Mesendoderm (in vitro differentiated cells): ENCODE measurements at regions not wholly inside any gene's neighbourhood (a gene's known extent, or its start where the extent isn't known, plus 50 kb on each side); places are given as distances from the start of the nearest gene placed in this dataset.

Source experiments
- DNase-seq: peaks from one replicate; pipeline ENCODE4 v3.0.0; 2013
- H2AK5ac ChIP-seq: 2 replicates; pipeline ENCODE4 v1.6.1; 2013; ENCODE audit warnings: low read length, inconsistent platforms
- H2BK120ac ChIP-seq: 2 replicates; pipeline ENCODE4 v1.6.1; 2013; ENCODE audit warnings: low read depth, mild to moderate bottlenecking, low read length, moderate library complexity, mixed read lengths
- H2BK15ac ChIP-seq: replicated peaks from 2 replicates; pipeline ENCODE4 v1.6.1; 2013; ENCODE audit warnings: low read depth, mild to moderate bottlenecking, moderate library complexity
- H2BK5ac ChIP-seq: 2 replicates; pipeline ENCODE4 v1.6.1; 2013; ENCODE audit warnings: low read length, inconsistent platforms
- H3K18ac ChIP-seq: 2 replicates; pipeline ENCODE4 v1.6.1; 2013; ENCODE audit warnings: mild to moderate bottlenecking, low read length, mixed read lengths
- H3K23ac ChIP-seq: one replicate; pipeline ENCODE4 v1.6.1; 2013; ENCODE audit warnings: low read length
- H3K27ac ChIP-seq: 2 replicates; pipeline ENCODE4 v1.5.1; 2013; ENCODE audit warnings: low read depth, mild to moderate bottlenecking, inconsistent platforms, low read length, moderate library complexity
- H3K27me3 ChIP-seq: 2 replicates; pipeline ENCODE4 v1.6.1; 2013; ENCODE audit warnings: low read length, control low read depth, mild to moderate bottlenecking, inconsistent platforms; ENCODE audit not compliant: insufficient read depth, poor library complexity
- H3K36me3 ChIP-seq: 2 replicates; pipeline ENCODE4 v1.6.1; 2013; ENCODE audit warnings: low read length, inconsistent platforms; ENCODE audit not compliant: control insufficient read depth, insufficient read depth
- H3K4ac ChIP-seq: one replicate; pipeline ENCODE4 v1.6.1; 2013; ENCODE audit warnings: low read depth, mild to moderate bottlenecking, low read length, moderate library complexity
- H3K4me1 ChIP-seq: 2 replicates; pipeline ENCODE4 v1.6.1; 2013; ENCODE audit warnings: low read depth, low read length, inconsistent platforms; ENCODE audit not compliant: control insufficient read depth
- H3K4me2 ChIP-seq: 2 replicates; pipeline ENCODE4 v1.6.1; 2013; ENCODE audit warnings: low read length
- H3K4me3 ChIP-seq: 2 replicates; pipeline ENCODE4 v1.5.1; 2013; ENCODE audit warnings: mild to moderate bottlenecking, low read length
- H3K56ac ChIP-seq: one replicate; pipeline ENCODE4 v1.6.1; 2013; ENCODE audit warnings: low read length
- H3K79me1 ChIP-seq: 2 replicates; pipeline ENCODE4 v1.6.1; 2013; ENCODE audit warnings: low read length, inconsistent platforms
- H3K79me2 ChIP-seq: 2 replicates; pipeline ENCODE4 v1.6.1; 2013; ENCODE audit warnings: mild to moderate bottlenecking, low read length; ENCODE audit not compliant: control insufficient read depth, insufficient read depth
- H3K9ac ChIP-seq: 2 replicates; pipeline ENCODE4 v1.6.1; 2013; ENCODE audit warnings: low read length, inconsistent platforms
- H4K5ac ChIP-seq: one replicate; pipeline ENCODE4 v1.6.1; 2013; ENCODE audit warnings: low read length
- H4K8ac ChIP-seq: one replicate; pipeline ENCODE4 v1.6.1; 2013; ENCODE audit warnings: low read depth, mild to moderate bottlenecking, control low read depth, low read length, moderate library complexity
- WGBS: extraction: QIAGEN DNeasy Blood & Tissue Kit; methylation state at CpG from one replicate; pipeline ENCODE4 v1.1.7; 2013; ENCODE audit warnings: low lambda C conversion rate, missing lambda C conversion rate; ENCODE audit not compliant: insufficient coverage; ENCODE audit errors: extremely low coverage; 5-methylcytosine and 5-hydroxymethylcytosine counted together

GRCh38 chr21:35149698-35150097 lies 100.6 kb upstream of the RUNX1 start:
- H3K36me3 ChIP-seq: no peaks in the 10 kb centered on the region
- H3K23ac ChIP-seq: no peak overlapping the region
- no peaks in the 10 kb centered on the region for H3K79me2 ChIP-seq
- no peaks in the 10 kb centered on the region for H3K27me3 ChIP-seq
- DNase-seq: no peak
- no peak overlapping the region for H3K56ac ChIP-seq
- H3K79me1 ChIP-seq: no peaks in the 10 kb centered on the region
- H2BK120ac ChIP-seq: no peak overlapping the region
- H3K4me3 ChIP-seq: no peak overlapping the region
- no peak overlapping the region for H3K4ac ChIP-seq
- no peak overlapping the region for H2BK5ac ChIP-seq
- no peak overlapping the region for H3K27ac ChIP-seq
- no CpG with 5 or more reads among the region's 3 CpGs for WGBS
- H3K4me1 ChIP-seq: no peaks in the 10 kb centered on the region
- H2AK5ac ChIP-seq: no peak overlapping the region
- no peak overlapping the region for H2BK15ac ChIP-seq
- H4K5ac ChIP-seq: no peak overlapping the region
- H3K4me2 ChIP-seq: no peak overlapping the region
- H3K9ac ChIP-seq: no peak overlapping the region
- no peak overlapping the region for H3K18ac ChIP-seq
- no peak overlapping the region for H4K8ac ChIP-seq

- no peak overlapping the region for H3K4me2 ChIP-seq
- no peak overlapping the region for H2BK5ac ChIP-seq
- H3K18ac ChIP-seq: no peak overlapping the region
- H3K9ac ChIP-seq: no peak overlapping the region
- no peak overlapping the region for H3K27ac ChIP-seq
- H2BK120ac ChIP-seq: no peak overlapping the region
- no peak overlapping the region for H3K23ac ChIP-seq
- peak; percentile 15 for DNase-seq
- H3K36me3 ChIP-seq: no peaks in the 10 kb centered on the region
- no peaks in the 10 kb centered on the region for H3K79me1 ChIP-seq
- H4K5ac ChIP-seq: no peak overlapping the region
- H3K79me2 ChIP-seq: no peaks in the 10 kb centered on the region
- H3K4ac ChIP-seq: no peak overlapping the region
- H2AK5ac ChIP-seq: no peak overlapping the region
- H4K8ac ChIP-seq: no peak overlapping the region
- no CpG with 5 or more reads among the region's 4 CpGs for WGBS
- H2BK15ac ChIP-seq: no peak overlapping the region
- H3K56ac ChIP-seq: no peak overlapping the region
- no peaks in the 10 kb centered on the region for H3K4me1 ChIP-seq
- H3K4me3 ChIP-seq: no peak overlapping the region
- H3K27me3 ChIP-seq: no peaks in the 10 kb centered on the region
Observed at GRCh38 chr21:35147439-35147838, 98.3 kb upstream of the RUNX1 start.

DNA sequence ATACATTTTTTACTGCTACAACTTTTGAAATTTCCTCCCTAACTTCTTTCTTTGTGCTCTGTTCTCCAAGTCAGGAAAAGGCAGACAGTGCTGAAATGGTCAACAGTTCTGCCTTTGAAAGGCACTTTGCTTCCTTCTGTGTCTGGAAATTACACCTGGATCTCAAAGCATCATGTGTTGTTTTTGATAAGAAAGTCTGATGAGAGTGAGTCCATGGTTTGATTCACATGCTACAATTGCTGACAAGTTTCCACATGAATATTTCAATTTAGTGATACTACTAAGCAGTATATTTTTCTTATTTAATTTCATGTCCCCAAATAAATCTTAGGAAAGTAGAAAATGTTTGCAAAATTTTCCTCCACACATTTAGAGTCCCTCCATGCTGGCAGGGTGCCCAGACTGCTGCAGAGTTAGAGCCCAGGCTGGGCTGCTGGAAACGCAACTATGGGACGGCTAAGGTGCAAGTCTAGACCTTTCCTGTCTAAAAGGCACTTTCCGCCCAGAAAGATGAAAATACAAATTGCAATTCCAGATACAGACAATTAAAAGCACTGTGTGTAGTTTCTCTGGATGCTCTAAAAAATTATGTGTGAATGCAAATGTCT lies 96.6 kb upstream of the RUNX1 start:
- DNase-seq: no peak
- Histone ChIP-seq H3K18ac (no peak overlapping the region), H3K79me1 (no peaks in the 10 kb centered on the region), H2BK15ac (no peak overlapping the region), H3K27me3 (no peaks in the 10 kb centered on the region), H3K4me2 (no peak overlapping the region), H3K4ac (no peak overlapping the region), H4K5ac (no peak overlapping the region), H4K8ac (no peak overlapping the region), H3K27ac (no peak overlapping the region), H3K56ac (no peak overlapping the region), H3K9ac (no peak overlapping the region), H3K36me3 (no peaks in the 10 kb centered on the region), H3K23ac (no peak overlapping the region), H2BK120ac (no peak overlapping the region), H3K4me1 (no peaks in the 10 kb centered on the region), H3K79me2 (no peaks in the 10 kb centered on the region), H3K4me3 (no peak overlapping the region), H2BK5ac (no peak overlapping the region), H2AK5ac (no peak overlapping the region)
- WGBS: no CpG with 5 or more reads among the region's 3 CpGs

- Histone ChIP-seq H3K4me1 (no peaks in the 10 kb centered on the region), H3K56ac (no peak overlapping the region), H3K79me2 (no peaks in the 10 kb centered on the region), H3K79me1 (no peaks in the 10 kb centered on the region), H3K4me3 (no peak overlapping the region), H4K5ac (no peak overlapping the region), H3K4ac (no peak overlapping the region), H2BK15ac (no peak overlapping the region), H3K27ac (no peak overlapping the region), H3K9ac (no peak overlapping the region), H3K36me3 (no peaks in the 10 kb centered on the region), H3K23ac (no peak overlapping the region), H3K18ac (no peak overlapping the region), H3K4me2 (no peak overlapping the region), H2BK120ac (no peak overlapping the region), H2BK5ac (no peak overlapping the region), H2AK5ac (no peak overlapping the region), H4K8ac (no peak overlapping the region), H3K27me3 (no peaks in the 10 kb centered on the region)
- no CpG with 5 or more reads among the region's 2 CpGs for WGBS
- no peak for DNase-seq
Observed at GRCh38 chr21:35144978-35145377, 95.9 kb upstream of the RUNX1 start.

DNA sequence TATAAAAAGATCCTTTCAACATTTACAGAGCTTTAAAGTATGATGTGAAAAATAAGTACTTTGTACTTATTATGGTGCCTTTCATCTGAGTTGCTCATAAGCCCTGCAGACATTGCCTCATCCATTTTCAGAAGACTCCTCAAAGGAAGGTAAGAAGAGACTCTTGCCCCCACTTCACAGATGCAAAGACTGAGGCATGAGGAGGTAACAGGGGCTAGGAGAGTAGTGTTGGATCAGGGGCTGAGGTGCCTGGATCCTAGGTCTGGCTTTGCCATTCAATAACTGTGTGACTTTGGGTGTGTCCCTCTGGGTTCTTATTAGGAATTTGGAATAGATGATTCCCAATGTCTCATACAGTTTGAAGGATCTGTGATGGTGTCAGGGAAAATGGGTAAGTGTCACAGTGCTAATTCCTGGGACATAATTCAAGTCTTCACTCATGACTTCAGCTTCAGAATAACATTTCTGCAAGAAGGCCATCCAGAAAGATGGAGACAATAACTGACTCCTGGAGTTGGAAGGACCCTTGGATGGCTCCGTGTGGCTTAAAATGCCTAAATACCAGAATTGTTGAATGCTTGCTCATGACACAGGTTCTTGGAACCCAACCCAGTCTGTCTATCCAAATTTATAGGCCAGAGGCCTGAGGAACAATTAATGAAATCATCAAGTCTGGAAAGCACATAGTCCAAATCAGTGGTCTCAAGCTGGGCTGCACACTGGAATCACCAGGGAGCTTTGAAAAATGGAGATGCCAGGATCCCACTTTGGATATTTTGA lies 93.1 kb upstream of the RUNX1 start:
- no CpG with 5 or more reads among the region's 1 CpG for WGBS

DNA sequence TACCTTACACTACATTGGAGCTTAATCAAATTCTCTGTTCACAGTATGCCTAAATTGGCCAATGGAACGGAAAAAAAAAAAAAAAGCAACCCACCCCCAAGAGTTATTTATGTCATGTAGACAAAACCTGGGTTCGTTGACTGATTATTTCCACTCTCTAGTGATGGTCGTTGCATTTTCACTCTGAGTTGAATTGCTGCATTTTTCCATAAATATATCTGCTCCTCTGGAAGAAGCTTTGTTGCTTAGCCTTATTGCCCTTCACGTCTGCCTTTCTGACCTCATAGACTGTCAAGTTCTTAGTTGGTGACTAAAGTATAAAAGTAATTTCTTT lies 90.2 kb upstream of the RUNX1 start:
- no peak for DNase-seq
- peaks cover 4% of the 10 kb centered on the region for H3K4me1 ChIP-seq
- H3K79me2 ChIP-seq: no peaks in the 10 kb centered on the region
- H3K4me3 ChIP-seq: no peak overlapping the region
- no peak overlapping the region for H3K9ac ChIP-seq
- H3K4ac ChIP-seq: no peak overlapping the region
- no peak overlapping the region for H3K18ac ChIP-seq
- H3K4me2 ChIP-seq: no peak overlapping the region
- H2BK15ac ChIP-seq: no peak overlapping the region
- no peaks in the 10 kb centered on the region for H3K36me3 ChIP-seq
- no CpG with 5 or more reads among the region's 4 CpGs for WGBS
- H2AK5ac ChIP-seq: no peak overlapping the region
- H3K56ac ChIP-seq: no peak overlapping the region
- no peak overlapping the region for H4K8ac ChIP-seq
- no peaks in the 10 kb centered on the region for H3K27me3 ChIP-seq
- no peaks in the 10 kb centered on the region for H3K79me1 ChIP-seq
- H2BK120ac ChIP-seq: no peak overlapping the region
- no peak overlapping the region for H4K5ac ChIP-seq
- no peak overlapping the region for H2BK5ac ChIP-seq
- no peak overlapping the region for H3K27ac ChIP-seq
- H3K23ac ChIP-seq: no peak overlapping the region

More for the DNA sequence above, 93.1 kb upstream of the RUNX1 start:
- Histone ChIP-seq H3K27me3 (no peaks in the 10 kb centered on the region), H3K4me2 (no peak overlapping the region), H3K56ac (no peak overlapping the region), H3K4me3 (no peak overlapping the region), H3K36me3 (no peaks in the 10 kb centered on the region), H3K9ac (no peak overlapping the region), H2BK15ac (no peak overlapping the region), H2AK5ac (no peak overlapping the region), H2BK120ac (no peak overlapping the region), H3K4me1 (no peaks in the 10 kb centered on the region), H4K5ac (no peak overlapping the region), H3K79me1 (no peaks in the 10 kb centered on the region), H3K27ac (no peak overlapping the region), H3K18ac (no peak overlapping the region), H2BK5ac (no peak overlapping the region), H3K79me2 (no peaks in the 10 kb centered on the region), H3K4ac (no peak overlapping the region), H4K8ac (peak overlapping the region; percentile 13), H3K23ac (no peak overlapping the region)
- no peak for DNase-seq
